ENCODE measurements at regions not wholly inside any gene's neighbourhood (a gene's known extent, or its start where the extent isn't known, plus 50 kb on each side); places are given as distances from the start of the nearest gene placed in this dataset.

- TF ChIP-seq, protein P1, sequence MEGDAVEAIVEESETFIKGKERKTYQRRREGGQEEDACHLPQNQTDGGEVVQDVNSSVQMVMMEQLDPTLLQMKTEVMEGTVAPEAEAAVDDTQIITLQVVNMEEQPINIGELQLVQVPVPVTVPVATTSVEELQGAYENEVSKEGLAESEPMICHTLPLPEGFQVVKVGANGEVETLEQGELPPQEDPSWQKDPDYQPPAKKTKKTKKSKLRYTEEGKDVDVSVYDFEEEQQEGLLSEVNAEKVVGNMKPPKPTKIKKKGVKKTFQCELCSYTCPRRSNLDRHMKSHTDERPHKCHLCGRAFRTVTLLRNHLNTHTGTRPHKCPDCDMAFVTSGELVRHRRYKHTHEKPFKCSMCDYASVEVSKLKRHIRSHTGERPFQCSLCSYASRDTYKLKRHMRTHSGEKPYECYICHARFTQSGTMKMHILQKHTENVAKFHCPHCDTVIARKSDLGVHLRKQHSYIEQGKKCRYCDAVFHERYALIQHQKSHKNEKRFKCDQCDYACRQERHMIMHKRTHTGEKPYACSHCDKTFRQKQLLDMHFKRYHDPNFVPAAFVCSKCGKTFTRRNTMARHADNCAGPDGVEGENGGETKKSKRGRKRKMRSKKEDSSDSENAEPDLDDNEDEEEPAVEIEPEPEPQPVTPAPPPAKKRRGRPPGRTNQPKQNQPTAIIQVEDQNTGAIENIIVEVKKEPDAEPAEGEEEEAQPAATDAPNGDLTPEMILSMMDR (IDR thresholded peaks at IDR 0.05): no peak
- Histone ChIP-seq H3K9me3 (no peaks in the 10 kb centered on the region), H3K4me1 (ENCODE audit: control insufficient read depth in 1 of 2, insufficient read depth in 1 of 2, low read depth in 1 of 2, low read length in 1 of 2) (no peaks in the 10 kb centered on the region), H3K27ac (no peak overlapping the region), H3K4me3 (ENCODE audit: low read depth in 1 of 2, low read length in 1 of 2) (no peak overlapping the region), H3K36me3 (no peaks in the 10 kb centered on the region), H3K27me3 (peaks cover 64% of the 10 kb centered on the region)
Measured at GRCh38 chr7:65250216-65250615, 123.4 kb upstream of the ZNF92 start.

GRCh38 chr7:65247491-65247890 is 126.2 kb upstream of the ZNF92 start:
- no peaks in the 10 kb centered on the region for H3K36me3 ChIP-seq
- H3K4me1 ChIP-seq (ENCODE audit: control insufficient read depth in 1 of 2, insufficient read depth in 1 of 2, low read depth in 1 of 2, low read length in 1 of 2): no peaks in the 10 kb centered on the region
- no peak overlapping the region for H3K4me3 ChIP-seq (ENCODE audit: low read depth in 1 of 2, low read length in 1 of 2)
- TF ChIP-seq, protein P1 (IDR thresholded peaks at IDR 0.05): no peak
- H3K27ac ChIP-seq: no peak overlapping the region
- no peaks in the 10 kb centered on the region for H3K9me3 ChIP-seq
- peaks cover 37% of the 10 kb centered on the region for H3K27me3 ChIP-seq

GRCh38 chr7:65239707-65240352 is 133.8 kb upstream of the ZNF92 start:
- TF ChIP-seq, protein P1 (IDR thresholded peaks at IDR 0.05): no peak
- H3K4me3 ChIP-seq (ENCODE audit: low read depth in 1 of 2, low read length in 1 of 2): no peak overlapping the region
- H3K9me3 ChIP-seq: no peaks in the 10 kb centered on the region
- peaks cover 53% of the 10 kb centered on the region for H3K27me3 ChIP-seq
- H3K27ac ChIP-seq: no peak overlapping the region
- no peaks in the 10 kb centered on the region for H3K4me1 ChIP-seq (ENCODE audit: control insufficient read depth in 1 of 2, insufficient read depth in 1 of 2, low read depth in 1 of 2, low read length in 1 of 2)
- no peaks in the 10 kb centered on the region for H3K36me3 ChIP-seq

- Histone ChIP-seq H3K9me3 (no peaks in the 10 kb centered on the region), H3K4me1 (ENCODE audit: control insufficient read depth in 1 of 2, insufficient read depth in 1 of 2, low read depth in 1 of 2, low read length in 1 of 2) (no peaks in the 10 kb centered on the region), H3K27me3 (peaks cover 53% of the 10 kb centered on the region), H3K36me3 (no peaks in the 10 kb centered on the region), H3K27ac (no peak overlapping the region), H3K4me3 (ENCODE audit: low read depth in 1 of 2, low read length in 1 of 2) (no peak overlapping the region)
- TF ChIP-seq, protein P1 (IDR thresholded peaks at IDR 0.05): no peak
Measured at GRCh38 chr7:65239324-65239706, 134.3 kb upstream of the ZNF92 start.

DNA sequence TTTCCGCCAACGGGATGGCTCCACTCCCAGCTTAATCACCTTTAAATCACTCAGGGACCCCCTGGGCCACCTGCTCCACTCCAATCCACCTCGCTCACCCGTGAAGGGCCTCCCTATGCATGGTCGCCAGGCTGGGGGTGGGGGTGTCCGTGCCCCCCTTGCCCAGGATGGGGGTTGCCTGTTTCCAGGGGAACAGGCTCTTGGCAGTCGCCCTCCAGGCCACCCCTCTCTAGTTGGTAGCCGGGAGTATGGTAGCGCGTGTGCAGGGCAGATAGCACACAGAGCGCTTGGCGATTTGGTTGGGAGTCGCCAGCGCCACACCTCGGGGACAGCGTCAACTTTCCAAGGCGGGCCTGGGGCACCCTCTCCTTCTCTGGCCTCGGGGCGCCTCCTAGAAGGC is 134.9 kb upstream of the ZNF92 start:
- no peaks in the 10 kb centered on the region for H3K4me1 ChIP-seq (ENCODE audit: control insufficient read depth in 1 of 2, insufficient read depth in 1 of 2, low read depth in 1 of 2, low read length in 1 of 2)
- H3K27me3 ChIP-seq: peaks cover 57% of the 10 kb centered on the region
- H3K9me3 ChIP-seq: no peaks in the 10 kb centered on the region
- H3K4me3 ChIP-seq (ENCODE audit: low read depth in 1 of 2, low read length in 1 of 2): no peak overlapping the region
- TF ChIP-seq, protein P1 (IDR thresholded peaks at IDR 0.05): no peak
- H3K36me3 ChIP-seq: no peaks in the 10 kb centered on the region
- H3K27ac ChIP-seq: no peak overlapping the region

Data from neutrophil (primary cell).